GM12878 (cell line): ENCODE measurements at regions not wholly inside any gene's neighbourhood (a gene's known extent, or its start where the extent isn't known, plus 50 kb on each side); places are given as distances from the start of the nearest gene placed in this dataset.

ENCODE experiments used
- ATAC-seq: fragments of 200-7000 bp; cut with Tn5 transposase; 3 replicates; pipeline ENCODE4 v1.9.1; 2020; ENCODE audit warnings: mild to moderate bottlenecking, moderate library complexity
- BruUV-seq: library from RNA; stranded (reverse); fragments of 400-500 nt; replicated peaks from 2 replicates; lab custom pipeline; 2021; lab: Mats Ljungman, UMichigan
- CTCF ChIA-PET: fragments of 300-600 bp; sonication (Branson Sonifier 250); formaldehyde crosslinking; extraction: SDS; loops from one replicate; lab custom pipeline; 2021; ENCODE audit warnings: inconsistent platforms; lab: Yijun Ruan, JAX
- POLR2A ChIA-PET: fragments of 350-600 bp; formaldehyde crosslinking; extraction: SDS; loops from one replicate; lab custom pipeline; 2021; ENCODE audit warnings: inconsistent platforms; lab: Charles Lee
- RAD21 ChIA-PET: fragments of 300-600 bp; sonication (Branson Sonifier 250); formaldehyde crosslinking; loops from one replicate; lab custom pipeline; 2023; ENCODE audit warnings: antibody characterized with exemption; ENCODE audit not compliant: unreplicated experiment; lab: Charles Lee
- SMC1A ChIA-PET: fragments of 300-600 bp; sonication (Branson Sonifier 250); formaldehyde crosslinking; loops from one replicate; lab custom pipeline; 2023; ENCODE audit not compliant: unreplicated experiment, uncharacterized antibody; lab: Charles Lee
- DNase-seq: peaks from one replicate; pipeline ENCODE4 v3.0.0-alpha.2; 2011; ENCODE audit warnings: low read depth, low spot score
- FAIRE-seq: peaks from 3 replicates; lab custom pipeline; 2011; peaks lifted over from hg19 to GRCh38; lab: Jason Lieb, UNC
- H2AFZ ChIP-seq: 2 replicates; pipeline ENCODE4 v1.6.0; 2011; ENCODE audit warnings: low read depth, low read length, control low read depth; ENCODE audit not compliant: control insufficient read depth
- H3K27ac ChIP-seq: 2 replicates; pipeline ENCODE4 v1.5.1; 2011; ENCODE audit warnings: control low read depth; ENCODE audit not compliant: control insufficient read depth, insufficient read depth
- H3K27me3 ChIP-seq, 2 experiments: replicated peaks in 1 of 2; 2 replicates each; pipeline versions ENCODE4 v1.6.0 to v1.6.1; 2011; ENCODE audit warnings: low read length in 1 of 2; ENCODE audit not compliant: control insufficient read depth in 2 of 2, insufficient read depth in 2 of 2
- H3K36me3 ChIP-seq, 2 experiments: 2 replicates each; pipeline ENCODE4 v1.5.1; 2011; ENCODE audit warnings: low read length in 1 of 2; ENCODE audit not compliant: control insufficient read depth in 2 of 2, insufficient read depth in 2 of 2
- H3K4me1 ChIP-seq: 2 replicates; pipeline ENCODE4 v1.6.1; 2011; ENCODE audit warnings: mild to moderate bottlenecking, low read length, moderate library complexity, mixed read lengths; ENCODE audit not compliant: control insufficient read depth, insufficient read depth
- H3K4me2 ChIP-seq: 2 replicates; pipeline ENCODE4 v1.6.0; 2011; ENCODE audit warnings: control low read depth; ENCODE audit not compliant: control insufficient read depth, insufficient read depth
- H3K4me3 ChIP-seq: fragments of 200-600 bp; sonication (generic); 2 replicates; pipeline ENCODE4 v1.5.1; 2016
- H3K79me2 ChIP-seq: 2 replicates; pipeline ENCODE4 v1.6.0; 2011; ENCODE audit warnings: low read length; ENCODE audit not compliant: control insufficient read depth, insufficient read depth
- H3K9ac ChIP-seq: 2 replicates; pipeline ENCODE4 v1.8.0; 2011; ENCODE audit warnings: low read length, control low read depth, mixed read lengths; ENCODE audit not compliant: control insufficient read depth, insufficient read depth
- H3K9me3 ChIP-seq: replicated peaks from 3 replicates; pipeline ENCODE4 v1.5.1; 2011; ENCODE audit warnings: mild to moderate bottlenecking, low read length; ENCODE audit not compliant: control insufficient read depth, insufficient read depth
- H4K20me1 ChIP-seq: 2 replicates; pipeline ENCODE4 v1.6.0; 2011; ENCODE audit not compliant: control insufficient read depth, insufficient read depth
- CEBPB ChIP-seq, 2 experiments: fragments of 150-350 bp in 1 of 2; IDR thresholded peaks; 2 replicates each; pipeline ENCODE4 v1.6.1; 2012 to 2014; ENCODE audit warnings: low read depth in 2 of 2, low read length in 2 of 2, borderline replicate concordance in 1 of 2, inconsistent platforms in 1 of 2
- MEF2A ChIP-seq: IDR thresholded peaks from 2 replicates; pipeline ENCODE4 v1.6.1; 2011; ENCODE audit warnings: low read depth, mild to moderate bottlenecking, low read length, moderate library complexity; ENCODE audit not compliant: insufficient read depth
- NR2C2 ChIP-seq: IDR thresholded peaks from 2 replicates; pipeline ENCODE4 v1.6.1; 2011; ENCODE audit warnings: borderline replicate concordance, low read depth; ENCODE audit not compliant: control insufficient read depth, insufficient read length
- PRDM15 ChIP-seq: fragments of 450-650 bp; formaldehyde crosslinking; IDR thresholded peaks from 2 replicates; pipeline ENCODE4 v1.4.0; 2020; ENCODE audit warnings: mild to moderate bottlenecking, moderate library complexity
- RAD51 ChIP-seq: fragments of 450-650 bp; IDR thresholded peaks from 2 replicates; pipeline ENCODE4 v1.6.1; 2016; ENCODE audit warnings: moderate library complexity, mild to moderate bottlenecking, inconsistent platforms
- RCOR1 ChIP-seq: conservative IDR thresholded peaks from 2 replicates; pipeline ENCODE4 v1.6.1; 2012; ENCODE audit warnings: low read depth, low read length, improper control_type of control experiment
- WGBS: methylation state at CpG from one replicate; pipeline ENCODE4 v1.1.6; 2016; ENCODE audit warnings: low lambda C conversion rate; ENCODE audit not compliant: insufficient replicate concordance, insufficient coverage; ENCODE audit errors: missing lambda C conversion rate; 5-methylcytosine and 5-hydroxymethylcytosine counted together
- in situ Hi-C: fragments of 300-500 bp; cut with MboI; formaldehyde crosslinking; loops from 9 replicates; pipeline ENCODE4 v1.14.3; 2018; ENCODE audit warnings: mixed read lengths
- intact Hi-C: fragments of 100-400 bp; cut with micrococcal nuclease; formaldehyde crosslinking; loops from one replicate; pipeline ENCODE4 v1.14.2; 2022; ENCODE audit not compliant: unreplicated experiment
- TF ChIP-seq, protein P1 (sequence below): fragments of 450-650 bp; conservative IDR thresholded peaks from 2 replicates; pipeline ENCODE4 v1.6.1; 2017; ENCODE audit warnings: mild to moderate bottlenecking, moderate library complexity
- TF ChIP-seq, protein P2 (sequence below): fragments of 150-350 bp; IDR thresholded peaks from 2 replicates; pipeline ENCODE4 v1.6.1; 2016; ENCODE audit warnings: low read depth, low read length

DNA sequence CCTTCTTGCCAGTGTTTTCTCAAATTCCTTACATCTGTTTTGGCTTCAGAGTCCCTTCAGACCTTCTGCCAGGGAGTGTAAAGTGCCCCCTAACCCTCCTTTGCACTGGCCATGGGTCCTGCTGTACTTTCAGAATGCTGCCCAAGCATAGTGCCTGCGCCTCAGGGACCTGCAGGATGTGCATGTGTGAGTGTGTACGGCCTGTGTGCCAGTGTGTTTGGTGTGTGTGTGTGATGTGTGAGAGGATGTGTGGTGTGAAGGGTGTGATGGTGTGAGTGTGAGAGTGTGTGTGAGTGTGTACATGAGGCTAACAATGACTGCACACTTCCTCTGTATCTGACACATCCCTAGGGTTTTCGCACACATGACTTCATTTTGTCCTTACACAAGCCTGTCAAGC lies 265.8 kb upstream of the RAB4A start:
- CTCF ChIA-PET, result no interaction called here
- no peak overlapping the region for H3K4me2 ChIP-seq
- no peaks in the 10 kb centered on the region for H3K79me2 ChIP-seq
- DNase-seq (no peak), ATAC-seq (no peak), FAIRE-seq (no peak)
- RAD21 ChIA-PET, result no interaction called here
- TF ChIP-seq NR2C2 (peak; percentile 12), CEBPB (IDR thresholded peaks at IDR 0.05; ENCODE audit: borderline replicate concordance in 1 of 2, low read depth in 2 of 2, low read length in 2 of 2) (no peak)
- no peak overlapping the region for H2AFZ ChIP-seq
- in situ Hi-C loops, result no loop called here
- BruUV-seq, result no TSS peak
- intact Hi-C loops, result no loop called here
- H3K4me1 ChIP-seq, result no peaks in the 10 kb centered on the region
- no peak overlapping the region for H3K4me3 ChIP-seq
- 39% methylated on average over 3 of the region's 3 CpGs for WGBS
- H3K27ac ChIP-seq, result no peak overlapping the region
- no peaks in the 10 kb centered on the region for H3K36me3 ChIP-seq
- no peak overlapping the region for H3K9ac ChIP-seq
- no peaks in the 10 kb centered on the region for H3K9me3 ChIP-seq
- SMC1A ChIA-PET, result no interaction called here
- POLR2A ChIA-PET, result no interaction called here
- peaks cover 1 to 3% of the 10 kb centered on the region in 2 experiments; a peak in 2 of 4 replicates for H3K27me3 ChIP-seq
- no peaks in the 10 kb centered on the region for H4K20me1 ChIP-seq

GRCh38 chr1:229005556-229005955 lies 265.4 kb upstream of the RAB4A start:
- ChIA-PET CTCF (no interaction called here), SMC1A (no interaction called here), RAD21 (no interaction called here), POLR2A (no interaction called here)
- Histone ChIP-seq H3K9ac (no peak overlapping the region), H2AFZ (no peak overlapping the region), H3K79me2 (no peaks in the 10 kb centered on the region), H3K4me3 (no peak overlapping the region), H3K27me3 (peaks cover 1 to 3% of the 10 kb centered on the region in 2 experiments; a peak in 2 of 4 replicates), H3K4me2 (no peak overlapping the region), H3K36me3 (no peaks in the 10 kb centered on the region), H4K20me1 (no peaks in the 10 kb centered on the region), H3K9me3 (no peaks in the 10 kb centered on the region), H3K4me1 (no peaks in the 10 kb centered on the region), H3K27ac (no peak overlapping the region)
- WGBS, result 41% methylated on average over 7 of the region's 7 CpGs
- intact Hi-C loops (no loop called here), in situ Hi-C loops (no loop called here)
- DNase-seq (no peak), ATAC-seq (no peak), FAIRE-seq (no peak)
- no TSS peak for BruUV-seq
- TF ChIP-seq, protein P1, sequence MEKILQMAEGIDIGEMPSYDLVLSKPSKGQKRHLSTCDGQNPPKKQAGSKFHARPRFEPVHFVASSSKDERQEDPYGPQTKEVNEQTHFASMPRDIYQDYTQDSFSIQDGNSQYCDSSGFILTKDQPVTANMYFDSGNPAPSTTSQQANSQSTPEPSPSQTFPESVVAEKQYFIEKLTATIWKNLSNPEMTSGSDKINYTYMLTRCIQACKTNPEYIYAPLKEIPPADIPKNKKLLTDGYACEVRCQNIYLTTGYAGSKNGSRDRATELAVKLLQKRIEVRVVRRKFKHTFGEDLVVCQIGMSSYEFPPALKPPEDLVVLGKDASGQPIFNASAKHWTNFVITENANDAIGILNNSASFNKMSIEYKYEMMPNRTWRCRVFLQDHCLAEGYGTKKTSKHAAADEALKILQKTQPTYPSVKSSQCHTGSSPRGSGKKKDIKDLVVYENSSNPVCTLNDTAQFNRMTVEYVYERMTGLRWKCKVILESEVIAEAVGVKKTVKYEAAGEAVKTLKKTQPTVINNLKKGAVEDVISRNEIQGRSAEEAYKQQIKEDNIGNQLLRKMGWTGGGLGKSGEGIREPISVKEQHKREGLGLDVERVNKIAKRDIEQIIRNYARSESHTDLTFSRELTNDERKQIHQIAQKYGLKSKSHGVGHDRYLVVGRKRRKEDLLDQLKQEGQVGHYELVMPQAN, result no peak
- TF ChIP-seq, protein P2, sequence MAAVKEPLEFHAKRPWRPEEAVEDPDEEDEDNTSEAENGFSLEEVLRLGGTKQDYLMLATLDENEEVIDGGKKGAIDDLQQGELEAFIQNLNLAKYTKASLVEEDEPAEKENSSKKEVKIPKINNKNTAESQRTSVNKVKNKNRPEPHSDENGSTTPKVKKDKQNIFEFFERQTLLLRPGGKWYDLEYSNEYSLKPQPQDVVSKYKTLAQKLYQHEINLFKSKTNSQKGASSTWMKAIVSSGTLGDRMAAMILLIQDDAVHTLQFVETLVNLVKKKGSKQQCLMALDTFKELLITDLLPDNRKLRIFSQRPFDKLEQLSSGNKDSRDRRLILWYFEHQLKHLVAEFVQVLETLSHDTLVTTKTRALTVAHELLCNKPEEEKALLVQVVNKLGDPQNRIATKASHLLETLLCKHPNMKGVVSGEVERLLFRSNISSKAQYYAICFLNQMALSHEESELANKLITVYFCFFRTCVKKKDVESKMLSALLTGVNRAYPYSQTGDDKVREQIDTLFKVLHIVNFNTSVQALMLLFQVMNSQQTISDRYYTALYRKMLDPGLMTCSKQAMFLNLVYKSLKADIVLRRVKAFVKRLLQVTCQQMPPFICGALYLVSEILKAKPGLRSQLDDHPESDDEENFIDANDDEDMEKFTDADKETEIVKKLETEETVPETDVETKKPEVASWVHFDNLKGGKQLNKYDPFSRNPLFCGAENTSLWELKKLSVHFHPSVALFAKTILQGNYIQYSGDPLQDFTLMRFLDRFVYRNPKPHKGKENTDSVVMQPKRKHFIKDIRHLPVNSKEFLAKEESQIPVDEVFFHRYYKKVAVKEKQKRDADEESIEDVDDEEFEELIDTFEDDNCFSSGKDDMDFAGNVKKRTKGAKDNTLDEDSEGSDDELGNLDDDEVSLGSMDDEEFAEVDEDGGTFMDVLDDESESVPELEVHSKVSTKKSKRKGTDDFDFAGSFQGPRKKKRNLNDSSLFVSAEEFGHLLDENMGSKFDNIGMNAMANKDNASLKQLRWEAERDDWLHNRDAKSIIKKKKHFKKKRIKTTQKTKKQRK, result no peak
- TF ChIP-seq RAD51 (no peak), PRDM15 (no peak), MEF2A (no peak), RCOR1 (no peak)
